ENCODE measurements at regions not wholly inside any gene's neighbourhood (a gene's known extent, or its start where the extent isn't known, plus 50 kb on each side); places are given as distances from the start of the nearest gene placed in this dataset.

DNA sequence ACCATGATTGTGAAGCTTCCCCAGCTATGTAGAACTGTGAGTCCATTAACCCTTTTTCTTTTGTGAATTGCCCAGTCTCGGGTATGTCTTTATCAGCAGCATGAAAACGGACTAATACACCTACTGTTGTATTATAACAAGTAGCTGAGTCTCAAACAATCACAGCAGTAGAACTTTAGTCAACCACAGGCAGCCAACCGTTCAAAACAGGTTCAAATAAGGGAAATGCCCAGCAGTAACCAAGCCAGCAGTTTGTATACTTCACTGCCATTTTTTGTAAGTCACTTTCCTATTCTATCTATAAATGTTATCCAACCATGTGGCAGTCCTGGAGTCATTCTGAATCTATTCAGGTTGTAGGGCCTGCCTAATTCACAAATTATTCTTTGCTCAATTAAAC, 1560.6 kb upstream of the SLC39A10 start:
- ChIA-PET POLR2A (no interaction called here), CTCF (no interaction called here)
- FAIRE-seq (no peak), ATAC-seq (no peak), DNase-seq (ENCODE audit: low read depth in 1 of 2, low spot score in 1 of 2) (no peak)
- Histone ChIP-seq H3K4me2 (no peak overlapping the region), H3K4me3 (no peak overlapping the region), H3K27ac (no peak overlapping the region), H3K9me3 (no peaks in the 10 kb centered on the region), H3K4me1 (no peaks in the 10 kb centered on the region)
- no peak for TF ChIP-seq FOXS1 (CRISPR knock-in tag; IDR thresholded peaks at IDR 0.05)
- TF ChIP-seq POLR2AphosphoS2 (conservative IDR thresholded peaks at IDR 0.05; ENCODE audit: low read length): no peak
- WGBS (ENCODE audit: missing lambda C conversion rate): 5% methylated on average over 3 of the region's 3 CpGs

DNA sequence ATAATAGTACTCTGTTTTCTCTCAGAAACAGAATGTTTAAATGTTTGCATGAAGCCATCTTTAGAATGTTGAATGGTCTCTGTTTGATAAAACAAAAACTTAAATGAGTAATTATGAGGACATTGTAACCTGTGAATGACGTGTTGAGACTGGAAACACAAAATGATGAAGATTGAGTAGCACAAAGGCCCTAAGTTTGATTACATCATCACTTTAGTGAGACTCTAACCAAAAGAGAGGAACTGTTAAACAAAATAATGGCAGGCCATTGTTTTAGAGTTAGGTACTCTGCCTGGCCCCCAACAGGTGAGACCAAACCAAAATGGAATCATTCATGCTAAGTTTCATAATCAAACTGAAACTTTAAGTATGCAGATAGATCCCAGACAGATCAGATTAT, 1561.7 kb upstream of the SLC39A10 start:
- DNase-seq (ENCODE audit: low read depth in 1 of 2, low spot score in 1 of 2): no peak
- H3K27ac ChIP-seq: no peak overlapping the region
- no peak for ATAC-seq
- no peak overlapping the region for H3K4me3 ChIP-seq
- CTCF ChIA-PET: no interaction called here
- H3K4me1 ChIP-seq: no peaks in the 10 kb centered on the region
- TF ChIP-seq ESRRA (IDR thresholded peaks at IDR 0.05; ENCODE audit: borderline replicate concordance, low read length) (no peak), NPAS2 (CRISPR knock-in tag; IDR thresholded peaks at IDR 0.05; ENCODE audit: borderline replicate concordance) (no peak)
- no peak for FAIRE-seq
- 37% methylated on average over 1 of the region's 1 CpG for WGBS (ENCODE audit: missing lambda C conversion rate)
- POLR2A ChIA-PET: no interaction called here
- H3K9me3 ChIP-seq: no peaks in the 10 kb centered on the region
- no peak overlapping the region for H3K4me2 ChIP-seq

DNA sequence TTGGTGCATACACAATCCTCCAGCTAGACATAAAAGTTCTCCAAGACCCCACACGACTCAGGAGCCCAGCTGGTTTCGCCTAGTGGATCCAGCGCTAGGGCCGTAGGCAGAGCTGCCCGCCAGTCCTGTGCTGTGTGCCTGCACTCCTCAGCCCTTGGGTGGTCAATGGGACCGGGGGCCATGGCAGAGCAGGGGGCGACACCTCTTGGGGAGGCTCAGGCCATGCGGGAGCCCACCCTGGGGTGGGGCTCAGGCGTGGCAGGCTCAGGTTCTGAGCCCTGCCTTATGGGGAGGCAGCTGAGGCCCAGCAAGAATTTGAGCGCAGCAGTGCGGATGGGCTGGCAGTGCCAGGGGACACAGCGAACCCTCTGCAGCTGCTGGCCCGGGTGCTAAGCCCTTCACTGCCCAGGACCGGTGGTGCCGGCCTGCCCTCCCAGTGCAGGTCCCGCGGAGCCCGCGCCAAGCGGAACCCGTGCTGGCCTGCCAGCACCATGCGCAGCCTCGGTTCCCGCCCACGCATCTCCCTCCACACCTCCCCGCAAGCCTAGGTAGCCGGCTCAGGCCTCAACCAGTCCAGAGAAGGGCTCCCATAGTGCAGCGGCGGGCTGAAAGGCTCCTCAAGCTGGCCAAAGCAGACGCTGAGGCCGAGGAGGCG, 1566.6 kb upstream of the SLC39A10 start:
- POLR2A ChIA-PET: no interaction called here
- Histone ChIP-seq H3K4me2 (no peak overlapping the region), H3K9me3 (no peaks in the 10 kb centered on the region), H3K4me3 (no peak overlapping the region), H3K4me1 (no peaks in the 10 kb centered on the region), H3K27ac (no peak overlapping the region)
- 59% methylated on average over 14 of the region's 32 CpGs for WGBS (ENCODE audit: missing lambda C conversion rate)
- CTCF ChIA-PET: no interaction called here
- ATAC-seq (no peak), DNase-seq (ENCODE audit: low read depth in 1 of 2, low spot score in 1 of 2) (no peak), FAIRE-seq (no peak)
- TF ChIP-seq HOXA7 (CRISPR knock-in tag; IDR thresholded peaks at IDR 0.05) (no peak), HEYL (CRISPR knock-in tag; IDR thresholded peaks at IDR 0.05) (no peak), CHD2 (IDR thresholded peaks at IDR 0.05; ENCODE audit: low read length, partially characterized antibody) (no peak), GATA3 (IDR thresholded peaks at IDR 0.05; ENCODE audit: borderline replicate concordance) (no peak), EP300 (IDR thresholded peaks at IDR 0.05) (no peak), NR3C1 (IDR thresholded peaks at IDR 0.05) (no peak)
- TF ChIP-seq, protein P1, sequence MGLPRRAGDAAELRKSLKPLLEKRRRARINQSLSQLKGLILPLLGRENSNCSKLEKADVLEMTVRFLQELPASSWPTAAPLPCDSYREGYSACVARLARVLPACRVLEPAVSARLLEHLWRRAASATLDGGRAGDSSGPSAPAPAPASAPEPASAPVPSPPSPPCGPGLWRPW (IDR thresholded peaks at IDR 0.05): no peak
- TF ChIP-seq, protein P2, sequence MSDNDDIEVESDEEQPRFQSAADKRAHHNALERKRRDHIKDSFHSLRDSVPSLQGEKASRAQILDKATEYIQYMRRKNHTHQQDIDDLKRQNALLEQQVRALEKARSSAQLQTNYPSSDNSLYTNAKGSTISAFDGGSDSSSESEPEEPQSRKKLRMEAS (IDR thresholded peaks at IDR 0.05): no peak

DNA sequence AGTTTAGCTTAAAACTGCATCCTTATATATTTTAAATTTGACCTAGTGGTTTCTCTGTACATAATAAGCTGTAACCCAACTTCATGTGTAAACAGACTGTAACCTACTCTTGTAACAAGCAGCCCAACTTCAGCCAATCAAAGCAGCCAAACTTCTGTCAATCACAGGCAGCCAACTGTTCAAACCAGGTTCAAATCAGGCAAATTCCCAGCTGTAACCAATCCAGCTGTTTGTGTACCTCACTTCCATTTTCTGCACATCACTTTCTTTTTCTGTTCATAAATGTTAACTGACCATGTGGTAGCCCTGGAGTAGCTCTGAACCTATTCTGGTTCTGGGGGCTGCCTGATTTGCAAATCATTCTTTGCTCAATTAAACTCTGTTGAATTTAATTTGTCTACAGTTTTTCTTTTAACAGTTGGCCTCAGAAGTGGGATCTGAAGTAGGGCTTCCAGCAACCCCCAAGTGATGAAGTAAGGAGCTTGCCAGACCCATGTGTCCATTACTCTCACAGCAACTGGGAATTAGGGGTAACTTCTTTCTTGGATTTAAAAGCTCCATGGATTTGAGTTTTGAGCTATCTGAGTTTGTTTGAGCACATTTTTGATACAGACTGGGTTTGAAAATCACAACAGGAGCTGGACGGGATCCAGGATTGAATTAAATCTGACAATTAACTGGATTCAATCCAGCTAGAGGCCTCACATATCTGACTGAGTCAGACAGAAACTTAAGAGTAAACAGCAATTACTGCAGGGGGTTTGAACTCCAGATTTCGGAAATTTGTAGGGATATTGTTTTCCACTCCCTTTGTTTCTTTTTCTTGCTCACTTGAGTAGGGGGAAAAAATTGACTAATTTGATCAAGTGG, 1569.7 kb upstream of the SLC39A10 start:
- POLR2A ChIA-PET: no interaction called here
- Histone ChIP-seq H3K27ac (no peak overlapping the region), H3K4me1 (no peaks in the 10 kb centered on the region), H3K4me3 (no peak overlapping the region), H3K4me2 (no peak overlapping the region), H3K9me3 (no peaks in the 10 kb centered on the region)
- DNase-seq (ENCODE audit: low read depth in 1 of 2, low spot score in 1 of 2) (no peak), ATAC-seq (no peak), FAIRE-seq (no peak)
- no peak for TF ChIP-seq RARB (CRISPR knock-in tag; IDR thresholded peaks at IDR 0.05)
- no peak for TF ChIP-seq HOXA7 (CRISPR knock-in tag; IDR thresholded peaks at IDR 0.05)
- no peak for TF ChIP-seq NFE2L2 (conservative IDR thresholded peaks at IDR 0.05; ENCODE audit: low read length)
- TF ChIP-seq RFX5 (IDR thresholded peaks at IDR 0.05): no peak
- TF ChIP-seq, protein P3, sequence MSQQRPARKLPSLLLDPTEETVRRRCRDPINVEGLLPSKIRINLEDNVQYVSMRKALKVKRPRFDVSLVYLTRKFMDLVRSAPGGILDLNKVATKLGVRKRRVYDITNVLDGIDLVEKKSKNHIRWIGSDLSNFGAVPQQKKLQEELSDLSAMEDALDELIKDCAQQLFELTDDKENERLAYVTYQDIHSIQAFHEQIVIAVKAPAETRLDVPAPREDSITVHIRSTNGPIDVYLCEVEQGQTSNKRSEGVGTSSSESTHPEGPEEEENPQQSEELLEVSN (IDR thresholded peaks at IDR 0.05; ENCODE audit: borderline replicate concordance, low read depth): no peak
- TF ChIP-seq HDAC2 (IDR thresholded peaks at IDR 0.05): no peak
- TF ChIP-seq HOXB13 (CRISPR knock-in tag; IDR thresholded peaks at IDR 0.05; ENCODE audit: low read depth): no peak
- TF ChIP-seq JUNB (IDR thresholded peaks at IDR 0.05): no peak
- WGBS (ENCODE audit: missing lambda C conversion rate): 27% methylated on average over 2 of the region's 2 CpGs
- CTCF ChIA-PET: no interaction called here
